Prostate gland (tissue), 2 donors: ENCODE measurements at regions not wholly inside any gene's neighbourhood (a gene's known extent, or its start where the extent isn't known, plus 50 kb on each side); places are given as distances from the start of the nearest gene placed in this dataset.

Source experiments
- POLR2AphosphoS5 ChIP-seq: sonication (generic); formaldehyde crosslinking; IDR thresholded peaks from one replicate; pipeline ENCODE4 v1.6.1; 2017; ENCODE audit warnings: antibody characterized with exemption
- TF ChIP-seq, protein P1 (sequence below), 4 experiments: fragments of 200-600 bp in 2 of 4; fragments of 450-650 bp in 2 of 4; sonication (generic) in 2 of 4; IDR thresholded peaks; 1 replicate in 3 of 4; 2 replicates in 1 of 4; pipeline ENCODE4 v1.5.1; 2016 to 2019; ENCODE audit warnings: antibody characterized with exemption in 4 of 4, mild to moderate bottlenecking in 2 of 4, moderate library complexity in 2 of 4

DNA sequence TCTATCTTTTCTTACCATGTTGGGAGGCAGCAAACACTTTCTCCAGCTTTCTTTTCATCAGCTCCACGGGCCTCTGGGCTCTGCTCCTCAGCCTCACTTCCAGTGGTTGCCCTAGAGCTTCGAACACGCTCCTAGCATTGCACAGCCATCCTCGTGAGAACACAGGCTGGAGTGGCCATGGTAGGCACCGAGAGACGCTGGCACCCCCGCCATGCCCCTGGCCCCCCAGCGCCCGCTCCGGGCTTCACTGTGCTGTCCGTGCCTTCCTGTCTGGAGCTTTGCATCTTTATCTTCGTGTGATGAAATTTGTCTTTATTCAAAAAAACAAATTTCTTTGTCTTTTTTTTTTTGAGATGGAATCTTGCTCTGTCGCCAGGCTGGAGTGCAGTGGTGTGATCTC, 352.2 kb downstream of the TMEM121 start:
- no peak for TF ChIP-seq POLR2AphosphoS5
- TF ChIP-seq, protein P1, sequence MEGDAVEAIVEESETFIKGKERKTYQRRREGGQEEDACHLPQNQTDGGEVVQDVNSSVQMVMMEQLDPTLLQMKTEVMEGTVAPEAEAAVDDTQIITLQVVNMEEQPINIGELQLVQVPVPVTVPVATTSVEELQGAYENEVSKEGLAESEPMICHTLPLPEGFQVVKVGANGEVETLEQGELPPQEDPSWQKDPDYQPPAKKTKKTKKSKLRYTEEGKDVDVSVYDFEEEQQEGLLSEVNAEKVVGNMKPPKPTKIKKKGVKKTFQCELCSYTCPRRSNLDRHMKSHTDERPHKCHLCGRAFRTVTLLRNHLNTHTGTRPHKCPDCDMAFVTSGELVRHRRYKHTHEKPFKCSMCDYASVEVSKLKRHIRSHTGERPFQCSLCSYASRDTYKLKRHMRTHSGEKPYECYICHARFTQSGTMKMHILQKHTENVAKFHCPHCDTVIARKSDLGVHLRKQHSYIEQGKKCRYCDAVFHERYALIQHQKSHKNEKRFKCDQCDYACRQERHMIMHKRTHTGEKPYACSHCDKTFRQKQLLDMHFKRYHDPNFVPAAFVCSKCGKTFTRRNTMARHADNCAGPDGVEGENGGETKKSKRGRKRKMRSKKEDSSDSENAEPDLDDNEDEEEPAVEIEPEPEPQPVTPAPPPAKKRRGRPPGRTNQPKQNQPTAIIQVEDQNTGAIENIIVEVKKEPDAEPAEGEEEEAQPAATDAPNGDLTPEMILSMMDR (IDR thresholded peaks at IDR 0.05), result no peak
